Natural killer cell (primary cell): ENCODE measurements at regions not wholly inside any gene's neighbourhood (a gene's known extent, or its start where the extent isn't known, plus 50 kb on each side); places are given as distances from the start of the nearest gene placed in this dataset.
"Not testable (repeated sequence)": the region's sequence is repeated elsewhere in the genome, so short reads cannot be mapped to it uniquely, and the experiment has no call there.

Experiments used
- ATAC-seq, 3 donors: fragments of 150-1000 bp in 2 of 3; fragments of 200-7000 bp in 1 of 3; cut with Tn5 transposase; 1 replicate in 1 of 3; 2 replicates in 2 of 3; pipeline ENCODE4 v1.10.0; 2021; ENCODE audit warnings: mild to moderate bottlenecking in 2 of 3, moderate library complexity in 2 of 3
- DNase-seq, 2 donors: peaks; one replicate each; pipeline versions ENCODE4 v3.0.0 to v3.0.0-alpha.2; 2013 to 2021; ENCODE audit warnings: mixed read lengths in 1 of 2
- H3K27ac ChIP-seq: one replicate; pipeline ENCODE4 v1.5.1; 2013; ENCODE audit warnings: mild to moderate bottlenecking, low read length
- H3K27me3 ChIP-seq: one replicate; pipeline ENCODE4 v1.6.1; 2013; ENCODE audit warnings: low read length; ENCODE audit not compliant: control insufficient read depth, insufficient read depth
- H3K36me3 ChIP-seq: one replicate; pipeline ENCODE4 v1.6.1; 2013; ENCODE audit warnings: low read length; ENCODE audit not compliant: control insufficient read depth, insufficient read depth
- H3K4me1 ChIP-seq: one replicate; pipeline ENCODE4 v1.6.1; 2013; ENCODE audit warnings: low read length; ENCODE audit not compliant: control insufficient read depth, insufficient read depth
- H3K4me3 ChIP-seq: one replicate; pipeline ENCODE4 v1.5.1; 2013; ENCODE audit warnings: low read length
- H3K9me3 ChIP-seq: one replicate; pipeline ENCODE4 v1.6.1; 2013; ENCODE audit warnings: low read length; ENCODE audit not compliant: control insufficient read depth, insufficient read depth
- H3K27ac Mint-ChIP-seq, 2 donors: one replicate each; pipeline ENCODE4 v1.8.0; 2022; ENCODE audit warnings: mild to moderate bottlenecking in 2 of 2, mixed read lengths in 2 of 2, moderate library complexity in 1 of 2
- H3K27me3 Mint-ChIP-seq, 2 donors: one replicate each; pipeline ENCODE4 v1.8.0; 2022; ENCODE audit warnings: low read depth in 2 of 2, mixed read lengths in 2 of 2
- H3K36me3 Mint-ChIP-seq: one replicate; pipeline ENCODE4 v1.8.0; 2022; ENCODE audit warnings: mixed read lengths
- H3K4me1 Mint-ChIP-seq, 2 donors: one replicate each; pipeline ENCODE4 v1.8.0; 2022; ENCODE audit warnings: mixed read lengths in 2 of 2
- H3K4me3 Mint-ChIP-seq: one replicate; pipeline ENCODE4 v1.8.0; 2022; ENCODE audit warnings: mild to moderate bottlenecking, moderate library complexity, mixed read lengths
- H3K9me3 Mint-ChIP-seq, 2 donors: one replicate each; pipeline ENCODE4 v1.8.0; 2022; ENCODE audit warnings: mixed read lengths in 2 of 2
- WGBS: methylation state at CpG from one replicate; pipeline ENCODE4 v1.1.7; 2013; ENCODE audit warnings: missing lambda C conversion rate; ENCODE audit not compliant: insufficient coverage; 5-methylcytosine and 5-hydroxymethylcytosine counted together
- intact Hi-C: fragments of 100-400 bp; cut with micrococcal nuclease; formaldehyde crosslinking; loops from one replicate; pipeline ENCODE4 v1.14.2; 2022
- TF ChIP-seq, protein P1 (sequence below): fragments of 200-600 bp; IDR thresholded peaks from one replicate; pipeline ENCODE4 v1.8.0; 2022; ENCODE audit warnings: antibody characterized with exemption

DNA sequence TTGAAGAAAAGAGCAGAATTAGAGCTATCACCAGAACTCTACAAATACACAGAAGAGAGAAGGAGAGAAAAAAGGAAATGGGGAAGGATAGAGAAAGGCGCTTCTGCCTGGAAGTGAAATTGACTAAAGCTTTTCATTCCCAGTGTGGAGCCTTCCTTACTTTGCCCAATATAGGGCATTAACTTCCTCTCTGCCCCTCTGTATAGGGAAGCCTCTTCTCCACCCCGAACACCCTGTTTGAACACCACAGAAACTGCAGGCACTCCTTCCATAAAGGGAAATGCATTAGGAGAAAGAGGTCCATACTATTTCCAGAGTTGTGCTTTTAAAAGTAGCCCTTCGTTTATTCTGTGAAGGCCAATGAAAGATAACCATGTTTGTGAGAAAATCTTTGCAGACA, 248.5 kb downstream of the RAP2B start:
- no peak overlapping the region for H3K27ac Mint-ChIP-seq
- Histone ChIP-seq H3K27ac (no peak overlapping the region), H3K4me3 (no peak overlapping the region), H3K9me3 (no peaks in the 10 kb centered on the region), H3K27me3 (peaks cover 2% of the 10 kb centered on the region), H3K4me1 (no peaks in the 10 kb centered on the region), H3K36me3 (no peaks in the 10 kb centered on the region)
- H3K4me3 Mint-ChIP-seq, result no peak overlapping the region
- intact Hi-C loops, result no loop called here
- no peak for ATAC-seq
- TF ChIP-seq, protein P1, sequence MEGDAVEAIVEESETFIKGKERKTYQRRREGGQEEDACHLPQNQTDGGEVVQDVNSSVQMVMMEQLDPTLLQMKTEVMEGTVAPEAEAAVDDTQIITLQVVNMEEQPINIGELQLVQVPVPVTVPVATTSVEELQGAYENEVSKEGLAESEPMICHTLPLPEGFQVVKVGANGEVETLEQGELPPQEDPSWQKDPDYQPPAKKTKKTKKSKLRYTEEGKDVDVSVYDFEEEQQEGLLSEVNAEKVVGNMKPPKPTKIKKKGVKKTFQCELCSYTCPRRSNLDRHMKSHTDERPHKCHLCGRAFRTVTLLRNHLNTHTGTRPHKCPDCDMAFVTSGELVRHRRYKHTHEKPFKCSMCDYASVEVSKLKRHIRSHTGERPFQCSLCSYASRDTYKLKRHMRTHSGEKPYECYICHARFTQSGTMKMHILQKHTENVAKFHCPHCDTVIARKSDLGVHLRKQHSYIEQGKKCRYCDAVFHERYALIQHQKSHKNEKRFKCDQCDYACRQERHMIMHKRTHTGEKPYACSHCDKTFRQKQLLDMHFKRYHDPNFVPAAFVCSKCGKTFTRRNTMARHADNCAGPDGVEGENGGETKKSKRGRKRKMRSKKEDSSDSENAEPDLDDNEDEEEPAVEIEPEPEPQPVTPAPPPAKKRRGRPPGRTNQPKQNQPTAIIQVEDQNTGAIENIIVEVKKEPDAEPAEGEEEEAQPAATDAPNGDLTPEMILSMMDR, result no peak
- no peaks in the 10 kb centered on the region for H3K9me3 Mint-ChIP-seq
- WGBS, result 84% methylated on average over 2 of the region's 3 CpGs
- H3K4me1 Mint-ChIP-seq, result peaks cover 5 to 14% of the 10 kb centered on the region in 2 donors
- peaks cover 0 to 5% of the 10 kb centered on the region in 2 donors for H3K27me3 Mint-ChIP-seq
- no peak for DNase-seq
- H3K36me3 Mint-ChIP-seq, result no peaks in the 10 kb centered on the region

DNA sequence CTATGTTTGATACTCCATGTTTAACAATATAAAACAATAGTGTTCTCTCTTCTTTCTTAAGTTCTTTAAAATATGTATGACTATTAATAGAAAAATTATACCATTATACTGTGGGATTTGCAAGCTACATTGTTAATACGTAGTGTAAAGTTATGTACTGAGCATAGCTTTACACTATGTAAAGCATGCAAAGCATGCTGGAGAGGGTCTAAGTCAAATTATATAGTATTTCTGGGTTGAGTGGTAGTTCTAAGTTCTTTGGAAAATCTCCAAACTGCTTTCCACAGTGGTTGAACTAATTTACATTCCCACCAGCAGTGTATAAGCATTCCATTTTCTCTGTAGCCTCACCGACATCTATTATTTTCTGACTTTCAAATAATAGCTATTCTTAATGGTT, 253.0 kb downstream of the RAP2B start:
- H3K27me3 ChIP-seq, result no peaks in the 10 kb centered on the region
- 100% methylated on average over 1 of the region's 2 CpGs for WGBS
- H3K27ac ChIP-seq, result no peak overlapping the region
- peaks cover 2% of the 10 kb centered on the region for H3K9me3 ChIP-seq
- DNase-seq, result no peak
- no peak for ATAC-seq
- H3K4me1 ChIP-seq, result no peaks in the 10 kb centered on the region
- no peak overlapping the region for H3K4me3 Mint-ChIP-seq
- no peaks in the 10 kb centered on the region for H3K36me3 ChIP-seq
- H3K27ac Mint-ChIP-seq, result no peak overlapping the region
- H3K9me3 Mint-ChIP-seq, result peaks cover 3 to 12% of the 10 kb centered on the region in 2 donors
- H3K27me3 Mint-ChIP-seq, result peaks cover 0 to 3% of the 10 kb centered on the region in 2 donors
- intact Hi-C loops, result no loop called here
- H3K4me3 ChIP-seq, result no peak overlapping the region
- peaks cover 5 to 8% of the 10 kb centered on the region in 2 donors for H3K4me1 Mint-ChIP-seq
- H3K36me3 Mint-ChIP-seq, result peaks cover 20% of the 10 kb centered on the region
- TF ChIP-seq, protein P1, result no peak

DNA sequence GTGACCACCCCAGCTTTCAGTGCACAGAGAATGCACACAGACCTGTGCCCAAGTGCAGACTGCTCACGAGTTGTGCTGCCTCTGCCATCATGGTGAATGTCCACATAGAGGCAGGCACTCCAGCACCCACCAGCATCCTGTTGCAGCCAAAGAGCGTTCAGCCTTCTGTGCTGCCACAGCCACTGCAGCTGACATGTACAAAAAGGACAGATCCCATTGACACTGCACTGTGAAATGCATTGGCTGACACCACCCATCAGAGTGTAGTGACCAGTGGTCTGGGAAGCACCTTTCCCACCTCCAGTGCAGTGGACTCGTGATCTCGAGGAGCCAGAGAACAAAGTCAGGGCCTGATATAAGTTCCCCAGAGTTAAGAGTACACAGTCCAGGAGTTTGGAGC, 260.3 kb downstream of the RAP2B start:
- Mint-ChIP-seq H3K4me1 (no peaks in the 10 kb centered on the region), H3K27ac (no peak overlapping the region), H3K36me3 (peaks cover 50% of the 10 kb centered on the region), H3K9me3 (peaks cover 14 to 37% of the 10 kb centered on the region in 2 donors), H3K27me3 (peaks cover 0 to 3% of the 10 kb centered on the region in 2 donors), H3K4me3 (no peak overlapping the region)
- TF ChIP-seq, protein P1, result no peak
- WGBS, result 75% methylated on average over 4 of the region's 4 CpGs
- Histone ChIP-seq H3K9me3 (peaks cover 15% of the 10 kb centered on the region), H3K36me3 (no peaks in the 10 kb centered on the region), H3K27me3 (no peaks in the 10 kb centered on the region), H3K27ac (no peak overlapping the region), H3K4me3 (no peak overlapping the region), H3K4me1 (no peaks in the 10 kb centered on the region)
- intact Hi-C loops, result no loop called here
- no peak for ATAC-seq
- DNase-seq, result no peak

DNA sequence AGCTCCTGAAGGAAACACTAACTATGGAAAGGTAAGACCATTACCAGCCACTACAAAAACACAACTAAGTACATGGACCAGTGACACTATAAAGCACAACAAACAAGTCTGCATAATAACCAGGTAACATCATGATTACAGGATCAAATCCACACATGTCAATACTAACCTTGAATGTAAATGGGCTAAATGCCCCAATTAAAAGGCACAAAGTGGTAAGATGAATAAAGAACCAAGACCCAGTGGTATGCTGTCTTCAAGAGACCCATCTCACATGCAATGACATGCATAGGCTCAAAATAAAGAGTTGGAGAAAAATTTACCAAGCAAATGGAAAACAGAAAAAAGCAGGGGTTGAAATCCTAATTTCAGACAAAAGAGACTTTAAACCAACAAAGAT, 261.8 kb downstream of the RAP2B start:
- H3K4me3 ChIP-seq, DNase-seq, H3K27me3 Mint-ChIP-seq, H3K4me1 ChIP-seq, H3K4me1 Mint-ChIP-seq, intact Hi-C loops, H3K27me3 ChIP-seq, H3K4me3 Mint-ChIP-seq, H3K36me3 ChIP-seq, H3K27ac ChIP-seq, ATAC-seq, H3K27ac Mint-ChIP-seq: not testable (repeated sequence)
- Mint-ChIP-seq H3K9me3 (peaks cover 10 to 28% of the 10 kb centered on the region in 2 donors), H3K36me3 (peaks cover 37% of the 10 kb centered on the region)
- peaks cover 15% of the 10 kb centered on the region for H3K9me3 ChIP-seq
